ENCODE measurements at regions not wholly inside any gene's neighbourhood (a gene's known extent, or its start where the extent isn't known, plus 50 kb on each side); places are given as distances from the start of the nearest gene placed in this dataset.

DNA sequence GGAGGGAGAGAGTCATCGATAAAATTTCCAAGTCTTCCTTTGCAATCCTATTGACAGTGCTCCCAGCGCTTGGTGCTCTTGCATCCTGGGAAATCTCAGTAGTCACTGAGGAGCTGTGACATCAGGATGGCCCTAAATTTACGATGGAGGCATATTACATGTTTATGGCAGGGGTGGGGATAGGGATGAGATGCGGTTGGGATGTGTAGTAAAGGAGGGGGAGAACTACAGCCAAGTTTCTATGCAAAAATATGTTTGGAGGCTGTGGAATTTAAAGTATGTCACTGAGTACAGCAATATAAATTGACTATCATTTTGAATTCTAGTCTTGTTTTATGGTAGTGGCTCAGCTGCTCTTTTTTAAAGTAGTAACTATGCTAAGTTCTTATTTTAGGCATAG is 544.9 kb downstream of the PKHD1 start:
- TF ChIP-seq, protein P1, sequence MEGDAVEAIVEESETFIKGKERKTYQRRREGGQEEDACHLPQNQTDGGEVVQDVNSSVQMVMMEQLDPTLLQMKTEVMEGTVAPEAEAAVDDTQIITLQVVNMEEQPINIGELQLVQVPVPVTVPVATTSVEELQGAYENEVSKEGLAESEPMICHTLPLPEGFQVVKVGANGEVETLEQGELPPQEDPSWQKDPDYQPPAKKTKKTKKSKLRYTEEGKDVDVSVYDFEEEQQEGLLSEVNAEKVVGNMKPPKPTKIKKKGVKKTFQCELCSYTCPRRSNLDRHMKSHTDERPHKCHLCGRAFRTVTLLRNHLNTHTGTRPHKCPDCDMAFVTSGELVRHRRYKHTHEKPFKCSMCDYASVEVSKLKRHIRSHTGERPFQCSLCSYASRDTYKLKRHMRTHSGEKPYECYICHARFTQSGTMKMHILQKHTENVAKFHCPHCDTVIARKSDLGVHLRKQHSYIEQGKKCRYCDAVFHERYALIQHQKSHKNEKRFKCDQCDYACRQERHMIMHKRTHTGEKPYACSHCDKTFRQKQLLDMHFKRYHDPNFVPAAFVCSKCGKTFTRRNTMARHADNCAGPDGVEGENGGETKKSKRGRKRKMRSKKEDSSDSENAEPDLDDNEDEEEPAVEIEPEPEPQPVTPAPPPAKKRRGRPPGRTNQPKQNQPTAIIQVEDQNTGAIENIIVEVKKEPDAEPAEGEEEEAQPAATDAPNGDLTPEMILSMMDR (IDR thresholded peaks at IDR 0.05), result no peak
- TF ChIP-seq EP300 (IDR thresholded peaks at IDR 0.05), result no peak

All from stomach (tissue), 4 donors.